Lower lobe of right lung (tissue), 2 donors: ENCODE measurements at regions not wholly inside any gene's neighbourhood (a gene's known extent, or its start where the extent isn't known, plus 50 kb on each side); places are given as distances from the start of the nearest gene placed in this dataset.

Experiments
- ATAC-seq, 2 donors: fragments of 200-7000 bp; cut with Tn5 transposase; one replicate each; pipeline ENCODE4 v1.9.1; 2020 to 2022; ENCODE audit warnings: mild to moderate bottlenecking in 2 of 2, moderate library complexity in 2 of 2
- DNase-seq: peaks from one replicate; pipeline ENCODE4 v3.0.0-alpha.2; 2020
- H3K27ac ChIP-seq: fragments of 200-600 bp; one replicate; pipeline ENCODE4 v1.8.0; 2022
- H3K27me3 ChIP-seq: fragments of 200-600 bp; one replicate; pipeline ENCODE4 v1.8.0; 2022; ENCODE audit warnings: low read depth
- H3K36me3 ChIP-seq: fragments of 200-600 bp; one replicate; pipeline ENCODE4 v1.8.0; 2022; ENCODE audit warnings: mild to moderate bottlenecking
- H3K4me1 ChIP-seq: fragments of 200-600 bp; one replicate; pipeline ENCODE4 v1.8.0; 2022
- H3K4me3 ChIP-seq: fragments of 200-600 bp; one replicate; pipeline ENCODE4 v1.8.0; 2022; ENCODE audit warnings: mild to moderate bottlenecking
- H3K9me3 ChIP-seq: fragments of 200-600 bp; one replicate; pipeline ENCODE4 v1.8.0; 2022
- CTCF ChIP-seq: fragments of 200-600 bp; IDR thresholded peaks from one replicate; pipeline ENCODE4 v1.8.0; 2022; ENCODE audit warnings: antibody characterized with exemption, mild to moderate bottlenecking
- intact Hi-C: fragments of 100-400 bp; cut with DNase I; formaldehyde crosslinking; loops from one replicate; pipeline ENCODE4 v1.11.0; 2022
- donor health status: DM: no; HTN: yes; CAD: no; lungs with severe emphysema.

- H3K4me1 ChIP-seq, result no peaks in the 10 kb centered on the region
- H3K9me3 ChIP-seq, result no peaks in the 10 kb centered on the region
- TF ChIP-seq CTCF, result no peak
- no peak overlapping the region for H3K4me3 ChIP-seq
- no peak overlapping the region for H3K27ac ChIP-seq
- ATAC-seq, result no peak
- DNase-seq, result no peak
- peaks cover 8% of the 10 kb centered on the region for H3K27me3 ChIP-seq
- intact Hi-C loops, result no loop called here
- H3K36me3 ChIP-seq, result no peaks in the 10 kb centered on the region
Observed at GRCh38 chr14:104374718-104375080, 204.9 kb upstream of the C14orf180 start.

- DNase-seq (no peak), ATAC-seq (no peak)
- H3K4me1 ChIP-seq, result no peaks in the 10 kb centered on the region
- no peaks in the 10 kb centered on the region for H3K36me3 ChIP-seq
- no peak for TF ChIP-seq CTCF
- H3K27me3 ChIP-seq, result peaks cover 8% of the 10 kb centered on the region
- H3K9me3 ChIP-seq, result no peaks in the 10 kb centered on the region
- H3K27ac ChIP-seq, result no peak overlapping the region
- no peak overlapping the region for H3K4me3 ChIP-seq
- intact Hi-C loops, result no loop called here
Observed at GRCh38 chr14:104375551-104376201, 203.9 kb upstream of the C14orf180 start.

GRCh38 chr14:104376202-104377140 is 203.1 kb upstream of the C14orf180 start:
- Histone ChIP-seq H3K36me3 (no peaks in the 10 kb centered on the region), H3K4me3 (no peak overlapping the region), H3K27me3 (peaks cover 6% of the 10 kb centered on the region), H3K27ac (no peak overlapping the region), H3K9me3 (no peaks in the 10 kb centered on the region), H3K4me1 (no peaks in the 10 kb centered on the region)
- intact Hi-C loops, result no loop called here
- ATAC-seq, result no peak
- peak; percentile 34 for DNase-seq
- TF ChIP-seq CTCF, result no peak

GRCh38 chr14:104377256-104377655 is 202.3 kb upstream of the C14orf180 start:
- ATAC-seq, result no peak
- Histone ChIP-seq H3K27ac (no peak overlapping the region), H3K9me3 (no peaks in the 10 kb centered on the region), H3K4me1 (no peaks in the 10 kb centered on the region), H3K27me3 (peaks cover 2% of the 10 kb centered on the region), H3K4me3 (no peak overlapping the region), H3K36me3 (no peaks in the 10 kb centered on the region)
- no peak for DNase-seq
- TF ChIP-seq CTCF, result no peak
- intact Hi-C loops, result no loop called here

- Histone ChIP-seq H3K36me3 (no peaks in the 10 kb centered on the region), H3K9me3 (no peaks in the 10 kb centered on the region), H3K27ac (no peak overlapping the region), H3K4me1 (no peaks in the 10 kb centered on the region), H3K27me3 (peaks cover 9% of the 10 kb centered on the region), H3K4me3 (no peak overlapping the region)
- intact Hi-C loops, result no loop called here
- TF ChIP-seq CTCF, result no peak
- DNase-seq, result peak; percentile 14
- ATAC-seq, result no peak
Observed at GRCh38 chr14:104378698-104379113, 200.9 kb upstream of the C14orf180 start.
